Femur (tissue), 1 donor: ENCODE measurements at regions not wholly inside any gene's neighbourhood (a gene's known extent, or its start where the extent isn't known, plus 50 kb on each side); places are given as distances from the start of the nearest gene placed in this dataset.

Experiments used
- DNase-seq: peaks from one replicate; pipeline ENCODE4 v3.0.0-alpha.2; 2017

- DNase-seq = peak; percentile 78
Measured at GRCh38 chr9:129486756-129487657, 133.9 kb downstream of the C9orf50 start.

GRCh38 chr9:129485145-129485774 is 135.6 kb downstream of the C9orf50 start:
- no peak for DNase-seq

GRCh38 chr9:129484352-129485000 is 136.4 kb downstream of the C9orf50 start:
- DNase-seq = no peak

GRCh38 chr9:129483415-129484351 is 137.2 kb downstream of the C9orf50 start:
- peak; percentile 97 for DNase-seq

- DNase-seq = peak; percentile 92
Measured at GRCh38 chr9:129482521-129483414, 138.1 kb downstream of the C9orf50 start.

- DNase-seq = peak; percentile 81
Measured at GRCh38 chr9:129481810-129482511, 138.9 kb downstream of the C9orf50 start.

- no peak for DNase-seq
Measured at GRCh38 chr9:129481424-129481809, 139.5 kb downstream of the C9orf50 start.

GRCh38 chr9:129480745-129481144 is 140.2 kb downstream of the C9orf50 start:
- no peak for DNase-seq

- DNase-seq = no peak
Measured at GRCh38 chr9:129480227-129480626, 140.7 kb downstream of the C9orf50 start.

- DNase-seq = no peak
Measured at GRCh38 chr9:129479631-129480011, 141.3 kb downstream of the C9orf50 start.

GRCh38 chr9:129478961-129479630 is 141.8 kb downstream of the C9orf50 start:
- no peak for DNase-seq

GRCh38 chr9:129478461-129478860 is 142.4 kb downstream of the C9orf50 start:
- DNase-seq = no peak

- DNase-seq = no peak
Measured at GRCh38 chr9:129476821-129477611, 143.9 kb downstream of the C9orf50 start.

GRCh38 chr9:129474740-129475404 is 146.0 kb downstream of the C9orf50 start:
- DNase-seq = no peak

GRCh38 chr9:129473523-129474244 is 147.2 kb downstream of the C9orf50 start:
- peak; percentile 70 for DNase-seq

- no peak for DNase-seq
Measured at GRCh38 chr9:129472651-129473102, 148.2 kb downstream of the C9orf50 start.

- no peak for DNase-seq
Measured at GRCh38 chr9:129471201-129472019, 149.5 kb downstream of the C9orf50 start.
